Osteoblast (primary cell): ENCODE measurements at regions not wholly inside any gene's neighbourhood (a gene's known extent, or its start where the extent isn't known, plus 50 kb on each side); places are given as distances from the start of the nearest gene placed in this dataset.

ENCODE experiments used
- DNase-seq: peaks from one replicate; pipeline ENCODE4 v3.0.0; 2011; ENCODE audit warnings: low spot score, mixed read lengths; ENCODE audit not compliant: insufficient read length; ENCODE audit errors: missing footprints
- H2AFZ ChIP-seq: 2 replicates; pipeline ENCODE4 v1.6.0; 2011; ENCODE audit warnings: mild to moderate bottlenecking, low read length
- H3K27ac ChIP-seq: 2 replicates; pipeline ENCODE4 v1.5.1; 2011; ENCODE audit warnings: mild to moderate bottlenecking, low read depth, low read length, moderate library complexity
- H3K27me3 ChIP-seq: 2 replicates; pipeline ENCODE4 v1.6.0; 2012; ENCODE audit warnings: mild to moderate bottlenecking, control low read depth, inconsistent platforms, low read length, moderate library complexity; ENCODE audit not compliant: insufficient read depth
- H3K36me3 ChIP-seq: 2 replicates; pipeline ENCODE4 v1.5.1; 2011; ENCODE audit warnings: mild to moderate bottlenecking, low read length, control low read depth, moderate library complexity; ENCODE audit not compliant: insufficient read depth
- H3K4me1 ChIP-seq: 2 replicates; pipeline ENCODE4 v1.5.1; 2011; ENCODE audit warnings: mild to moderate bottlenecking, low read length, control low read depth, moderate library complexity; ENCODE audit not compliant: insufficient read depth
- H3K4me2 ChIP-seq: 2 replicates; pipeline ENCODE4 v1.6.0; 2011; ENCODE audit warnings: mild to moderate bottlenecking, low read length; ENCODE audit not compliant: insufficient read depth
- H3K4me3 ChIP-seq: fragments of 200-600 bp; sonication (generic); 3 replicates; pipeline ENCODE4 v1.5.1; 2012; ENCODE audit warnings: mild to moderate bottlenecking, low read length, inconsistent platforms; ENCODE audit not compliant: insufficient read depth
- H3K79me2 ChIP-seq: 2 replicates; pipeline ENCODE4 v1.6.0; 2012; ENCODE audit warnings: mild to moderate bottlenecking, low read length, control low read depth, inconsistent platforms; ENCODE audit not compliant: insufficient read depth
- H3K9me3 ChIP-seq: 2 replicates; pipeline ENCODE4 v1.5.1; 2011; ENCODE audit warnings: low read depth, low read length, control low read depth
- H4K20me1 ChIP-seq: 2 replicates; pipeline ENCODE4 v1.6.0; 2012; ENCODE audit warnings: mild to moderate bottlenecking, low read length, control low read depth; ENCODE audit not compliant: insufficient read depth
- TF ChIP-seq, protein P1 (sequence below): IDR thresholded peaks from 2 replicates; pipeline ENCODE4 v1.5.1; 2011; ENCODE audit warnings: mild to moderate bottlenecking, low read depth, low read length, moderate library complexity; ENCODE audit errors: extremely low read depth

DNA sequence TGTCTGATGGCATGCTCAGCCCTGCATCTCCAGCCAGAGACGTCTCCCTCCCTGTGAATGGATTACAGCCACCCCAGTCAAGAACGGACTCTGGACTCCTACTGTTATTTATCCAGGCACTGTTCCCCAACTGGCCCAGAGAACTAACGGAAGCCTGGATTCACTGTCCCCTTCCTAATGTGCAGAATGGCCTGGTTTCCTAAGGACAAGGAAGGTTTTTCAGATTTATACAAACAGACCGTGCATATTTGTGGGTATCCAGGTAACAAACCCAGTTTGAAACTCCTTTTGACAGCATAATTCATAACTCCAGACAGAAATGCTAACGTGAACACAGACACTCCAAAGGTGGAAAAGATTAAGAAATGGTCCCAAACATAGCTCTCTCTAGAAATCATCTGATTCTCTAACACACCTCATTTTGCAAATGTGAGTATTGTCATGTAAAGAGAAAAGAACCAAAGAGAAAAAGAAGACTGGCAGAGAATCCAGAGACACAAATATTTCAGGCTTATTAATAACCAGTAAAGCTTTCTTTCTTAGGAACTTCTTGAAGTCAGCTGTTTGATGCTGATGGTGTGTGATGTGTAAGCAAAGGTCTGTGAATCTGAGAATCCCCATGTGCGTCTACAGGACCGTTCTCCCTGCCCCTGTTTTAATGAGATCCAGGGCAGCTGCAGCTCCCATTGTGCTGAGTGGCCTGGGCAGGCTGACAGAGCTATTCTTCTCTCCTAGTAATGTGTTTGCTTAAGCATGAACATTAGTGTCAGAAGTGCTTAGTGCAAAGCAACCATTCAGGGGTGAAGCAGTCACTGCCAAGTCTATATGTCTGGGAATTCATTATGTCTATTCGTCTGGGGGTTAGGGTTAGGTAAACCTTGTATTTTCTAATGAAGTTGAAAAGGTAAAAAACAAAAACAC, 86.8 kb upstream of the HIF1A start:
- peak overlapping the region; percentile 90 for H3K27ac ChIP-seq
- H3K9me3 ChIP-seq, result no peaks in the 10 kb centered on the region
- H3K4me3 ChIP-seq, result no peak overlapping the region
- H3K36me3 ChIP-seq, result no peaks in the 10 kb centered on the region
- TF ChIP-seq, protein P1, sequence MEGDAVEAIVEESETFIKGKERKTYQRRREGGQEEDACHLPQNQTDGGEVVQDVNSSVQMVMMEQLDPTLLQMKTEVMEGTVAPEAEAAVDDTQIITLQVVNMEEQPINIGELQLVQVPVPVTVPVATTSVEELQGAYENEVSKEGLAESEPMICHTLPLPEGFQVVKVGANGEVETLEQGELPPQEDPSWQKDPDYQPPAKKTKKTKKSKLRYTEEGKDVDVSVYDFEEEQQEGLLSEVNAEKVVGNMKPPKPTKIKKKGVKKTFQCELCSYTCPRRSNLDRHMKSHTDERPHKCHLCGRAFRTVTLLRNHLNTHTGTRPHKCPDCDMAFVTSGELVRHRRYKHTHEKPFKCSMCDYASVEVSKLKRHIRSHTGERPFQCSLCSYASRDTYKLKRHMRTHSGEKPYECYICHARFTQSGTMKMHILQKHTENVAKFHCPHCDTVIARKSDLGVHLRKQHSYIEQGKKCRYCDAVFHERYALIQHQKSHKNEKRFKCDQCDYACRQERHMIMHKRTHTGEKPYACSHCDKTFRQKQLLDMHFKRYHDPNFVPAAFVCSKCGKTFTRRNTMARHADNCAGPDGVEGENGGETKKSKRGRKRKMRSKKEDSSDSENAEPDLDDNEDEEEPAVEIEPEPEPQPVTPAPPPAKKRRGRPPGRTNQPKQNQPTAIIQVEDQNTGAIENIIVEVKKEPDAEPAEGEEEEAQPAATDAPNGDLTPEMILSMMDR, result no peak
- H3K4me1 ChIP-seq, result peaks cover 53% of the 10 kb centered on the region
- no peak for DNase-seq
- H3K79me2 ChIP-seq, result no peaks in the 10 kb centered on the region
- H3K4me2 ChIP-seq, result peak overlapping the region; percentile 49
- no peaks in the 10 kb centered on the region for H4K20me1 ChIP-seq
- peak overlapping the region; percentile 39 for H2AFZ ChIP-seq
- H3K27me3 ChIP-seq, result no peaks in the 10 kb centered on the region

DNA sequence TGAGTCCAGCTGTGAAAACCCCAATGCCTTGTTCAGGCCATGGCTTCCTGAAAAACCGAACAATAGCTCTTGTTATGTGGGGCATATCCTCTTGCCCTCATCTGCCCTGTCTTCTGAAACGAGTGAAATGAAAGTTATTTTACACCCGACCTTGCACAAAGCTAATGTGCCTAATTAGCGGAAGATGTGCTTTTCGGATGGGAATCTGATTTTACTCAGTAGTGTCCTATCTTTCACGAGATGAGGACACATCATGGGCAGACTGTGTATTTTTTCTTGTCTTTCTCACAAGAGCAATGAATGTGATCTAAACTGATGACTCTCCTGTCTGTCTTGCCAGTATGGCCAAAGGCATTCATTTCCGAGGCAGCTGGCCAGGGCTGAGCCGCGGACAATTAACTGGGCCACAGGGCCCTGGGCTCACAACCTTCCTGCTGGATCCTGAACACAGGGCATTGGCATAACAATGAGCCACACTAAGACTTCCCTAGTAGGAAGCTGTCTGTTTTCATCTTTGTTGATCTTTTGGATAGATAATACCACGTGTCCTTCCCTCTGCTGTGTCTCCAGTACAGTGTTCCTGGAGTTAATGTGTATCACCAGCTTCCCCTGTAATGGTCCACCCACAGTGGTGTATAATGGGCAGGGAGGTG, 86.0 kb upstream of the HIF1A start:
- Histone ChIP-seq H3K79me2 (no peaks in the 10 kb centered on the region), H3K27me3 (no peaks in the 10 kb centered on the region), H3K36me3 (no peaks in the 10 kb centered on the region), H3K9me3 (no peaks in the 10 kb centered on the region), H3K4me2 (peak overlapping the region; percentile 52), H4K20me1 (no peaks in the 10 kb centered on the region), H2AFZ (peak overlapping the region; percentile 56), H3K4me3 (peak overlapping the region; percentile 38), H3K27ac (peak overlapping the region; percentile 90), H3K4me1 (peaks cover 48% of the 10 kb centered on the region)
- DNase-seq, result no peak
- TF ChIP-seq, protein P1, result no peak

DNA sequence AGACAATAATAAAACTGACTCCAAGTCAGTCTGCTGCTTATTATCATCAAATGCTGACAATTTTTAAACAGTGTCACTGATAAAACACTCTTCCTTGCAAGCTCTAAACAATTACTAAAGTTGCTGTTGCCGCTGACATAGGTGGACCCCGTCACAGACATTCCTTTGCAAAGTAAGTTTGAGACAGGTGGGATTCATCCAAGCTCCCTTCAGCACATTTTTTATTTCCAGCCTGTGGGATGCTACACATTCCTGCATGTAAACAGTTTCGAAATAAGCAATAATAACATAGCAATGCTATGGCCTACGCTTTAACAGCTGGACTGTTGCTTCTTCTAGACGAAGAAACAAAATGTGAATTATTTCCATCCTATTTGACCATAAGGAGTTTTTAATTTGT, 85.4 kb upstream of the HIF1A start:
- Histone ChIP-seq H2AFZ (no peak overlapping the region), H3K27ac (peak overlapping the region; percentile 90), H3K27me3 (no peaks in the 10 kb centered on the region), H3K4me3 (no peak overlapping the region), H4K20me1 (no peaks in the 10 kb centered on the region), H3K36me3 (no peaks in the 10 kb centered on the region), H3K79me2 (no peaks in the 10 kb centered on the region), H3K4me2 (peak overlapping the region; percentile 52), H3K9me3 (no peaks in the 10 kb centered on the region), H3K4me1 (peaks cover 46% of the 10 kb centered on the region)
- TF ChIP-seq, protein P1, result no peak
- DNase-seq, result no peak

DNA sequence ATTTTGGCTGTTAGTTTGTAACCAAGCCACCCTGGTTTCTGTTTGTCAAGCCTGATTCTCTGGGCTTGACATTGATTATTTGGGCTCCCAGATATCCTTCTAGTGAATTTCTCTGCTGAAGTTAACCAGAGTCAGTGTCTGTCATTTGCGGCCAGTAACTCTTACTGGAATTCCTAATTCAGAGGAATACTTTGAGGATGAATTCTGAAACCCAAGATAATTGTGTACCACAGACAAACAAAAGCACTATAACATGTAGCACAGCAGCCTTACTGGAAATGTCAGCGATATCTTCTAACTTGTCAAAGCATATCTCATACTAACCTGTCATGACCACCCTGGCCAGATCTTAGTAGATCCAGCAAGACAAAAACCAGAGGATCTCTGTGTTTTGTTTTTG, 84.4 kb upstream of the HIF1A start:
- peak overlapping the region; percentile 49 for H2AFZ ChIP-seq
- H3K4me3 ChIP-seq, result no peak overlapping the region
- peak overlapping the region; percentile 37 for H3K4me2 ChIP-seq
- no peaks in the 10 kb centered on the region for H3K27me3 ChIP-seq
- no peaks in the 10 kb centered on the region for H4K20me1 ChIP-seq
- DNase-seq, result no peak
- no peaks in the 10 kb centered on the region for H3K79me2 ChIP-seq
- no peaks in the 10 kb centered on the region for H3K9me3 ChIP-seq
- H3K36me3 ChIP-seq, result no peaks in the 10 kb centered on the region
- peaks cover 52% of the 10 kb centered on the region for H3K4me1 ChIP-seq
- H3K27ac ChIP-seq, result peak overlapping the region; percentile 54
- TF ChIP-seq, protein P1, result no peak
